Adrenal gland (tissue), 9 donors: ENCODE measurements at regions not wholly inside any gene's neighbourhood (a gene's known extent, or its start where the extent isn't known, plus 50 kb on each side); places are given as distances from the start of the nearest gene placed in this dataset.
A peak's percentile ranks its signal among the peaks of the same experiment; 100 is the strongest.

Source experiments
- DNase-seq, 7 donors: peaks; one replicate each; pipeline ENCODE4 v3.0.0-alpha.2; 2019 to 2020
- H3K27ac ChIP-seq, 5 donors: fragments of 200-600 bp; sonication (generic) in 4 of 5; 1 replicate in 3 of 5; 2 replicates in 2 of 5; pipeline versions ENCODE4 v1.5.1 to v1.8.0; 2016 to 2020; ENCODE audit warnings: mild to moderate bottlenecking in 1 of 5
- H3K27me3 ChIP-seq: fragments of 200-600 bp; 2 replicates; pipeline ENCODE4 v1.8.0; 2021
- H3K36me3 ChIP-seq, 2 donors: fragments of 200-600 bp; replicated peaks in 1 of 2; 1 replicate in 1 of 2; 2 replicates in 1 of 2; pipeline versions ENCODE4 v1.5.1 to v1.8.0; 2018 to 2022
- H3K4me1 ChIP-seq, 2 donors: fragments of 200-600 bp; replicated peaks in 1 of 2; 1 replicate in 1 of 2; 2 replicates in 1 of 2; pipeline versions ENCODE4 v1.5.1 to v1.8.0; 2018 to 2021
- H3K4me3 ChIP-seq, 4 donors: fragments of 200-600 bp; sonication (generic) in 3 of 4; one replicate each; pipeline ENCODE4 v1.5.1; 2016 to 2018
- H3K9me3 ChIP-seq, 3 donors: fragments of 200-600 bp; sonication (generic) in 1 of 3; replicated peaks in 1 of 3; 1 replicate in 2 of 3; 2 replicates in 1 of 3; pipeline versions ENCODE4 v1.5.1 to v1.8.0; 2016 to 2021
- CTCF ChIP-seq, 6 experiments: fragments of 450-650 bp in 4 of 6; fragments of 200-600 bp in 2 of 6; sonication (generic) in 1 of 6; IDR thresholded peaks; 1 replicate in 5 of 6; 2 replicates in 1 of 6; pipeline versions ENCODE4 v1.5.1 to v1.8.0; 2016 to 2021; ENCODE audit warnings: antibody characterized with exemption in 6 of 6, mild to moderate bottlenecking in 2 of 6, moderate library complexity in 1 of 6
- POLR2A ChIP-seq, 2 donors: fragments of 450-650 bp; IDR thresholded peaks; one replicate each; pipeline ENCODE4 v1.6.1; 2017; ENCODE audit warnings: antibody characterized with exemption in 2 of 2, mild to moderate bottlenecking in 2 of 2, moderate library complexity in 1 of 2
- WGBS, 4 donors: extraction: QIAGEN DNeasy Blood & Tissue Kit in 2 of 4; methylation state at CpG; one replicate each; pipeline versions ENCODE4 v1.1.5 to v1.1.7; 2013 to 2017; 5-methylcytosine and 5-hydroxymethylcytosine counted together
- intact Hi-C, 2 donors: fragments of 100-400 bp; cut with DNase I; formaldehyde crosslinking; loops; one replicate each; pipeline versions ENCODE4 v1.14.1 to v1.15.0; 2022 to 2023
- donor health status: healthy with polysubstance abuse.
- donor health status: Bipolar disorder and iron deficiency.
- donor health status: DM: yes; HTN: yes; CAD: no.
- donor health status: DM: no; HTN: no; CAD: no.
- donor health status: DM: no; HTN: no; CAD: no.

DNA sequence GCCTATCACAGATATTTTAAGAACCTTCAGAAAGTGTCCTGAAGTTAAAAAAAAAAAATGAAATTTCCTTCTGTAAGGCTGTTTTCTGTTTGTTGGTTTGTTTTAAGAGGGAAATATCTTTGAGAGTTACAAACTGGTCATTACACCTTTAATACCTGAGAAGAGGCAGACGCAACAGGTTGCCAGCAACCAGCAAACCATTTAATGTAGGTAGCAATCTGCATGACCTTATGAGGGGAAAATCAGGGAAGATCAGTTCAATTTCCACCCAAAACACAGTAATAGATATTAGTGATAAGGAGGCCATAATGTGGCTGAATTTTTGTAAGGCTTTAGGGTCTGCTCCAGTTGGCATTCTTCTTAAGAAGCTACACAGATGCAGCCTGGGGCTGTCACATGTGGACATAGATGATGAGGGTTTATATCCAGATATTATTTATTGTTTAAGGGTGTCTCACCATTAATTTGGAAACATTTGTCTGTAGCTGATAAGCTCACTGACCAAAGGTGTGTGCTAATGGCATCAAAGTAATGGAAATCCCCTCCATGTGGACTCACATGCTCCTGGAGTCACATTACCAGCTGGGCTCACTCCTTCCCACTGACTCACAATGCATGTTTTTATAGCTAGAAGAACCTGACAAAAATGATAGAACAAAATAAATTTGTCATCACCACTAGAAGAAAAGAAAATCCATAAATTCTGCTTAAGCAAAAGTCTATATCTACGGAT, 83.5 kb upstream of the DTNA start:
- H3K4me1 ChIP-seq: peaks cover 0 to 5% of the 10 kb centered on the region in 2 donors
- no peak for DNase-seq
- H3K36me3 ChIP-seq: no peaks in the 10 kb centered on the region
- WGBS, 4 donors: 90 to 95% (median 94%) methylated on average over 2 of the region's 2 CpGs
- no peak overlapping the region for H3K4me3 ChIP-seq
- H3K27ac ChIP-seq: no peak overlapping the region
- H3K9me3 ChIP-seq: no peaks in the 10 kb centered on the region
- intact Hi-C loops: no loop called here
- H3K27me3 ChIP-seq: no peaks in the 10 kb centered on the region
- TF ChIP-seq CTCF (IDR thresholded peaks at IDR 0.05) (no peak), POLR2A (IDR thresholded peaks at IDR 0.05) (no peak)

DNA sequence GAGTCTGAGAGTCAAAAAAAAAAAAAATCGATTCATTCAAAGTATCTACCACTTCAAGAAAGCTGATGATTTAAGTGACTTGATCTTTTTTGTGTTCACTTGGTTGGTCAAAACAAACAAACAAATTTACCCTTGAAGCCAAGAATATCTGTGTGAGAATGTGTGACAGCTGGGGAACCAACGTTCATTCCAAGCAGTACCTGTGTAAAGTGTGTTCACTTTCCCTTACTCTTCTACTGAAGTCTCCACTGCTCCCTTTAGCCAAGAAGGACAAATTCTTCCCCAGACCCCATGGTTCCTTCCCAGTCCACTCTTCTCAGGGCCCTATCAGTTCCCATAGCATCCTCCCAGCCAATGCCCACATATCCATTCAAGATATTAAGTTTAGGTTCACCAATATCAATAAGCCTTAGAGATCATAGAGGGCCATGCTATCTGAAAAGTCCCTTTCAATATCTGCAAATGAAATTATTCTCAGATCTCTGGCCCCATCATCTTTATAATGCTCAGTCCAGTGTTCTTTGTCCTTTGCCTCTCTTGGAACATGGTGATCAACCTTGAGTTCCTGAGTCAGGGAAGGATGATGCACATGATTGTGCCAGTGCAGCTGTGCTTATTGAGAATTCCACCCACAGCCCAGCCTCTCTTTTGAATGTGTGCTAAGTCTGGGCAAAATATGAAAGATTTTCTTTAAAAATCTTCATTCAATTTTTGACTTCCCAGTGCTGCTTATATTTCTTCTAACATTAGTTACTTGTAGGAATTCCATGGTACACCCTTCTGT, 82.8 kb upstream of the DTNA start:
- DNase-seq: peak in 2 of 7 donors; percentile 14 to 22
- intact Hi-C loops: no loop called here
- Histone ChIP-seq H3K9me3 (no peaks in the 10 kb centered on the region), H3K4me1 (peaks cover 0 to 5% of the 10 kb centered on the region in 2 donors), H3K27me3 (no peaks in the 10 kb centered on the region), H3K4me3 (no peak overlapping the region), H3K27ac (no peak overlapping the region), H3K36me3 (no peaks in the 10 kb centered on the region)
- 88 to 95% (median 93%) methylated on average over 2 of the region's 2 CpGs for WGBS, 4 donors
- TF ChIP-seq CTCF (IDR thresholded peaks at IDR 0.05) (no peak), POLR2A (IDR thresholded peaks at IDR 0.05) (no peak)

DNA sequence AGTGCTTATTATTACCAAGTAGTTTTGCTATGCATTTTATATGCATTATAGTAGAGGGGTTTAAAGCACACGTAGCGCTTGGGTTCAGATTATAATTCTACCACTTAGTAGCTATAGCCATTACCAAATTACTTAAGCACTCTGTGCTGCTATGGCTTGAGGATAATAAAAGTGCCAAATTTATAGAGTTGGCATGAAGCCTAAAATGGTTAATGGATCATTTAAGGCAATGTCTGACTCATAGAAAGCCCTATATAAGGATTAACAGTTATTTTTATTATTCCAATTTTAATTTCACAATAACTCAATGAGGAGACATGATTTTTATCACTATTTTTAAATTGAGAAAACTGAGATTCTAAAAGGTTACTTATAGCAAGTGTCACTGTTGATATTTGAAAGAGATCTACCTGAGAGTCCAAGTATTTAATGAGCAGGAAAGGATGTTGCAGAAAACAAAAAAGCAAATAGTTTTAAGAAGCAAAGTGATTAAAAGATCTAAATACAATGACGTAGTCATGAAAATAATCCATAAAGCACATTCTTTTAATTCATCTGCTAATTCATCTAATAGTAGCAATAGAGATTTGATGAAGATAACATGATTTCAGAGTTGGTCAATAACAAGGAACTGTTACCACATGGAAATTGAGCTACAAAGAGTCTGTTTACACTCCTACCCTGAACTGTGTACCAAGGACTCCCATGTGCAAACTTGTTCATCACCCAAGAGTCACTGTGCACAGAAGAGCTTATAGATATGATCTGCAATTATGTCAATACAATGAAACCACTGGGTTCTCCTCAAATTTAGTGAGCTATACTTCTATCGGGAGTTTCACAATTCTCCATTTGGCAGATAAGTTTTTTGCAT, 78.8 kb upstream of the DTNA start:
- Histone ChIP-seq H3K27ac (no peak overlapping the region), H3K9me3 (no peaks in the 10 kb centered on the region), H3K27me3 (no peaks in the 10 kb centered on the region), H3K4me3 (no peak overlapping the region), H3K36me3 (no peaks in the 10 kb centered on the region), H3K4me1 (no peaks in the 10 kb centered on the region)
- no peak for DNase-seq
- intact Hi-C loops: no loop called here
- no peak for TF ChIP-seq POLR2A (IDR thresholded peaks at IDR 0.05)
- TF ChIP-seq CTCF (IDR thresholded peaks at IDR 0.05): no peak
- WGBS, 4 donors: 84 to 95% (median 90%) methylated on average over 4 of the region's 4 CpGs

DNA sequence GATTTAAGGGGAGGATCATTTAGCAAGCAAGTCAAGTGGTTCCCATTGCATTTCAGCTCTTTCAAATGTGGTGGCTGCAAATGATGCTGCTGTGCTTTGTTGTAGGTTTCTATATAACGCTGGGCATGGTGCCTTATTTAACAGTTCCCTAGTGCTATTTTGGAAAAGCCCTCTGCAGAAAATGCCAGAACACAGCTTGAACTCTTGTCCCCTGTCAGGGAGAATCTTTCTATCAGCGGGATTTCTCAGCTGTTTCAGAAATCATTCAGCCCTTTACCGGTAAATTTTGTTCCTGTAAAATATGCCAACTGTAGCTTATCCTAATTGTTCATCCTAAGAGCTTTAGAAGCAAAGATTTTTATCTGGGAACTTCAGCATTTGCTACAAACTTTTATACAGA, 77.8 kb upstream of the DTNA start:
- H3K36me3 ChIP-seq: no peaks in the 10 kb centered on the region
- no peaks in the 10 kb centered on the region for H3K9me3 ChIP-seq
- H3K4me1 ChIP-seq: no peaks in the 10 kb centered on the region
- no peak overlapping the region for H3K4me3 ChIP-seq
- DNase-seq: no peak
- WGBS, 4 donors: 73 to 86% (median 77%) methylated on average over 3 of the region's 3 CpGs
- H3K27me3 ChIP-seq: no peaks in the 10 kb centered on the region
- TF ChIP-seq POLR2A (IDR thresholded peaks at IDR 0.05) (no peak), CTCF (IDR thresholded peaks at IDR 0.05) (no peak)
- intact Hi-C loops: no loop called here
- no peak overlapping the region for H3K27ac ChIP-seq
